ENCODE measurements at regions not wholly inside any gene's neighbourhood (a gene's known extent, or its start where the extent isn't known, plus 50 kb on each side); places are given as distances from the start of the nearest gene placed in this dataset.

DNA sequence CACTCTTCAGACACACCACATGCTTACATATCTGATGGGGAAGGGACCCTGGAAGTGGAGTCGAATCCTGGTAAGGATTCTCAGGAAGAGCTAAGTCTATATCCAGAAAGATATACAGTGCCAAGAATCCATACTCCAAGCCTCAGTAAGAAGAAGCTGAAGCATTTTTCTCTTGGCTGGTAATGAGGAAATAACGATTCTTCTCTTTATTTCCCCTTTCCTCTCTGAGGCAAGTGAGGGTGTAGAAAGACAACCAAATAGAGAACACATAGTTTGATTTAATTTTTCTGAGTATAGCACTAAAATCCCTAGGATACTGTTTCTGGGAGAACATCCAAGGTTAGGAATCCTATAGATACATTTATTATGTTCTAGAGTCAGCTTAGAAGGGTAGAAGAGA, 857.3 kb downstream of the TUSC7 start:
- H4K20me1 ChIP-seq (replicated peaks; ENCODE audit: insufficient read depth) = no peaks in the 10 kb centered on the region
- no peaks in the 10 kb centered on the region for H3F3A ChIP-seq (replicated peaks; ENCODE audit: low read depth)
- Mint-ChIP-seq H3K9me3 (no peaks in the 10 kb centered on the region), H3K36me3 (ENCODE audit: low read depth) (no peaks in the 10 kb centered on the region), H3K4me3 (no peak overlapping the region), H3K4me1 (no peaks in the 10 kb centered on the region; the same call in 2 of the 3 replicates), H3K27me3 (ENCODE audit: insufficient read depth, low read depth, poor library complexity) (no peaks in the 10 kb centered on the region), H3K27ac (no peak overlapping the region)
- H3K4me3 ChIP-seq = no peak overlapping the region
- H3K79me2 ChIP-seq (replicated peaks; ENCODE audit: insufficient read depth) = no peaks in the 10 kb centered on the region
- H3K36me3 ChIP-seq (ENCODE audit: insufficient read depth) = no peaks in the 10 kb centered on the region
- no peaks in the 10 kb centered on the region for H3K4me1 ChIP-seq (ENCODE audit: insufficient read depth)
- H3K9me2 ChIP-seq (ENCODE audit: insufficient read depth) = no peaks in the 10 kb centered on the region
- H2AFZ ChIP-seq = no peak overlapping the region
- H3K27me3 ChIP-seq (ENCODE audit: insufficient read depth) = no peaks in the 10 kb centered on the region
- DNase-seq (ENCODE audit: low spot score) (no peak), ATAC-seq (no peak)
- H3K4me2 ChIP-seq = no peak overlapping the region
- no peak overlapping the region for H3K27ac ChIP-seq (ENCODE audit: low read depth)
- TF ChIP-seq, protein P1, sequence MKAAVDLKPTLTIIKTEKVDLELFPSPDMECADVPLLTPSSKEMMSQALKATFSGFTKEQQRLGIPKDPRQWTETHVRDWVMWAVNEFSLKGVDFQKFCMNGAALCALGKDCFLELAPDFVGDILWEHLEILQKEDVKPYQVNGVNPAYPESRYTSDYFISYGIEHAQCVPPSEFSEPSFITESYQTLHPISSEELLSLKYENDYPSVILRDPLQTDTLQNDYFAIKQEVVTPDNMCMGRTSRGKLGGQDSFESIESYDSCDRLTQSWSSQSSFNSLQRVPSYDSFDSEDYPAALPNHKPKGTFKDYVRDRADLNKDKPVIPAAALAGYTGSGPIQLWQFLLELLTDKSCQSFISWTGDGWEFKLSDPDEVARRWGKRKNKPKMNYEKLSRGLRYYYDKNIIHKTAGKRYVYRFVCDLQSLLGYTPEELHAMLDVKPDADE (IDR thresholded peaks at IDR 0.05) = no peak
- TF ChIP-seq NANOG (IDR thresholded peaks at IDR 0.05; ENCODE audit: borderline replicate concordance) (no peak), ZNF331 (CRISPR knock-in tag; IDR thresholded peaks at IDR 0.05; ENCODE audit: low read depth) (no peak), POLR2AphosphoS5 (IDR thresholded peaks at IDR 0.05; ENCODE audit: low read depth) (no peak), EZH2phosphoT487 (IDR thresholded peaks at IDR 0.05; ENCODE audit: unreplicated experiment) (no peak), STAT1 (IDR thresholded peaks at IDR 0.05; ENCODE audit: unreplicated experiment) (no peak), JUNB (IDR thresholded peaks at IDR 0.05; ENCODE audit: unreplicated experiment) (no peak)
- TF ChIP-seq, protein P2, sequence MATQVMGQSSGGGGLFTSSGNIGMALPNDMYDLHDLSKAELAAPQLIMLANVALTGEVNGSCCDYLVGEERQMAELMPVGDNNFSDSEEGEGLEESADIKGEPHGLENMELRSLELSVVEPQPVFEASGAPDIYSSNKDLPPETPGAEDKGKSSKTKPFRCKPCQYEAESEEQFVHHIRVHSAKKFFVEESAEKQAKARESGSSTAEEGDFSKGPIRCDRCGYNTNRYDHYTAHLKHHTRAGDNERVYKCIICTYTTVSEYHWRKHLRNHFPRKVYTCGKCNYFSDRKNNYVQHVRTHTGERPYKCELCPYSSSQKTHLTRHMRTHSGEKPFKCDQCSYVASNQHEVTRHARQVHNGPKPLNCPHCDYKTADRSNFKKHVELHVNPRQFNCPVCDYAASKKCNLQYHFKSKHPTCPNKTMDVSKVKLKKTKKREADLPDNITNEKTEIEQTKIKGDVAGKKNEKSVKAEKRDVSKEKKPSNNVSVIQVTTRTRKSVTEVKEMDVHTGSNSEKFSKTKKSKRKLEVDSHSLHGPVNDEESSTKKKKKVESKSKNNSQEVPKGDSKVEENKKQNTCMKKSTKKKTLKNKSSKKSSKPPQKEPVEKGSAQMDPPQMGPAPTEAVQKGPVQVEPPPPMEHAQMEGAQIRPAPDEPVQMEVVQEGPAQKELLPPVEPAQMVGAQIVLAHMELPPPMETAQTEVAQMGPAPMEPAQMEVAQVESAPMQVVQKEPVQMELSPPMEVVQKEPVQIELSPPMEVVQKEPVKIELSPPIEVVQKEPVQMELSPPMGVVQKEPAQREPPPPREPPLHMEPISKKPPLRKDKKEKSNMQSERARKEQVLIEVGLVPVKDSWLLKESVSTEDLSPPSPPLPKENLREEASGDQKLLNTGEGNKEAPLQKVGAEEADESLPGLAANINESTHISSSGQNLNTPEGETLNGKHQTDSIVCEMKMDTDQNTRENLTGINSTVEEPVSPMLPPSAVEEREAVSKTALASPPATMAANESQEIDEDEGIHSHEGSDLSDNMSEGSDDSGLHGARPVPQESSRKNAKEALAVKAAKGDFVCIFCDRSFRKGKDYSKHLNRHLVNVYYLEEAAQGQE (IDR thresholded peaks at IDR 0.05; ENCODE audit: unreplicated experiment) = no peak

DNA sequence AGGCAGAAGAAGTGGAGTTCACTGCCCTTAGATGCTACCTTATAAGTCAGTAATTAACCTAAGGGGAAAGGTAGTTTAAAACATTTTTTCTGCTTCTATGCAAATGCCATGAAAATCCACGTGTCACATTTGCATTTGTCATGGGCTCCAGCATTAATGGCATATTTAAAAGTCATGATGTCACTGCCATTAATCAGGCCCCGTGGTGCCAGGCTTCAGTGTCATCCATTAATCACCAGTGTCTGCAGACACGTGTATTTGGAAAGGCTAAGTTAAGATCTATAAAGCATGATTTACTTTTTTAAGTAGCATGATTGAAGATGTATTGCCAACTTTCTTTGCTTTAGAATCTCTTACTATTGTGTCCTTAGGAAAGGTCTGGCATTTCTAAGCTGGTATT, 857.8 kb downstream of the TUSC7 start:
- Mint-ChIP-seq H3K27me3 (ENCODE audit: insufficient read depth, low read depth, poor library complexity) (no peaks in the 10 kb centered on the region), H3K27ac (no peak overlapping the region), H3K4me1 (no peaks in the 10 kb centered on the region; the same call in 2 of the 3 replicates), H3K9me3 (no peaks in the 10 kb centered on the region), H3K4me3 (no peak overlapping the region), H3K36me3 (ENCODE audit: low read depth) (no peaks in the 10 kb centered on the region)
- Histone ChIP-seq H3K9me2 (ENCODE audit: insufficient read depth) (no peaks in the 10 kb centered on the region), H3K27ac (ENCODE audit: low read depth) (no peak overlapping the region), H2AFZ (no peak overlapping the region), H3K4me2 (no peak overlapping the region), H3F3A (replicated peaks; ENCODE audit: low read depth) (no peaks in the 10 kb centered on the region), H3K36me3 (ENCODE audit: insufficient read depth) (no peaks in the 10 kb centered on the region), H4K20me1 (replicated peaks; ENCODE audit: insufficient read depth) (no peaks in the 10 kb centered on the region), H3K79me2 (replicated peaks; ENCODE audit: insufficient read depth) (no peaks in the 10 kb centered on the region), H3K27me3 (ENCODE audit: insufficient read depth) (no peaks in the 10 kb centered on the region), H3K4me3 (no peak overlapping the region), H3K4me1 (ENCODE audit: insufficient read depth) (no peaks in the 10 kb centered on the region)
- no peak for DNase-seq (ENCODE audit: low spot score)
- no peak for ATAC-seq
- no peak for TF ChIP-seq ZNF331 (CRISPR knock-in tag; IDR thresholded peaks at IDR 0.05; ENCODE audit: low read depth)
- no peak for TF ChIP-seq EZH2phosphoT487 (IDR thresholded peaks at IDR 0.05; ENCODE audit: unreplicated experiment)
- TF ChIP-seq, protein P3, sequence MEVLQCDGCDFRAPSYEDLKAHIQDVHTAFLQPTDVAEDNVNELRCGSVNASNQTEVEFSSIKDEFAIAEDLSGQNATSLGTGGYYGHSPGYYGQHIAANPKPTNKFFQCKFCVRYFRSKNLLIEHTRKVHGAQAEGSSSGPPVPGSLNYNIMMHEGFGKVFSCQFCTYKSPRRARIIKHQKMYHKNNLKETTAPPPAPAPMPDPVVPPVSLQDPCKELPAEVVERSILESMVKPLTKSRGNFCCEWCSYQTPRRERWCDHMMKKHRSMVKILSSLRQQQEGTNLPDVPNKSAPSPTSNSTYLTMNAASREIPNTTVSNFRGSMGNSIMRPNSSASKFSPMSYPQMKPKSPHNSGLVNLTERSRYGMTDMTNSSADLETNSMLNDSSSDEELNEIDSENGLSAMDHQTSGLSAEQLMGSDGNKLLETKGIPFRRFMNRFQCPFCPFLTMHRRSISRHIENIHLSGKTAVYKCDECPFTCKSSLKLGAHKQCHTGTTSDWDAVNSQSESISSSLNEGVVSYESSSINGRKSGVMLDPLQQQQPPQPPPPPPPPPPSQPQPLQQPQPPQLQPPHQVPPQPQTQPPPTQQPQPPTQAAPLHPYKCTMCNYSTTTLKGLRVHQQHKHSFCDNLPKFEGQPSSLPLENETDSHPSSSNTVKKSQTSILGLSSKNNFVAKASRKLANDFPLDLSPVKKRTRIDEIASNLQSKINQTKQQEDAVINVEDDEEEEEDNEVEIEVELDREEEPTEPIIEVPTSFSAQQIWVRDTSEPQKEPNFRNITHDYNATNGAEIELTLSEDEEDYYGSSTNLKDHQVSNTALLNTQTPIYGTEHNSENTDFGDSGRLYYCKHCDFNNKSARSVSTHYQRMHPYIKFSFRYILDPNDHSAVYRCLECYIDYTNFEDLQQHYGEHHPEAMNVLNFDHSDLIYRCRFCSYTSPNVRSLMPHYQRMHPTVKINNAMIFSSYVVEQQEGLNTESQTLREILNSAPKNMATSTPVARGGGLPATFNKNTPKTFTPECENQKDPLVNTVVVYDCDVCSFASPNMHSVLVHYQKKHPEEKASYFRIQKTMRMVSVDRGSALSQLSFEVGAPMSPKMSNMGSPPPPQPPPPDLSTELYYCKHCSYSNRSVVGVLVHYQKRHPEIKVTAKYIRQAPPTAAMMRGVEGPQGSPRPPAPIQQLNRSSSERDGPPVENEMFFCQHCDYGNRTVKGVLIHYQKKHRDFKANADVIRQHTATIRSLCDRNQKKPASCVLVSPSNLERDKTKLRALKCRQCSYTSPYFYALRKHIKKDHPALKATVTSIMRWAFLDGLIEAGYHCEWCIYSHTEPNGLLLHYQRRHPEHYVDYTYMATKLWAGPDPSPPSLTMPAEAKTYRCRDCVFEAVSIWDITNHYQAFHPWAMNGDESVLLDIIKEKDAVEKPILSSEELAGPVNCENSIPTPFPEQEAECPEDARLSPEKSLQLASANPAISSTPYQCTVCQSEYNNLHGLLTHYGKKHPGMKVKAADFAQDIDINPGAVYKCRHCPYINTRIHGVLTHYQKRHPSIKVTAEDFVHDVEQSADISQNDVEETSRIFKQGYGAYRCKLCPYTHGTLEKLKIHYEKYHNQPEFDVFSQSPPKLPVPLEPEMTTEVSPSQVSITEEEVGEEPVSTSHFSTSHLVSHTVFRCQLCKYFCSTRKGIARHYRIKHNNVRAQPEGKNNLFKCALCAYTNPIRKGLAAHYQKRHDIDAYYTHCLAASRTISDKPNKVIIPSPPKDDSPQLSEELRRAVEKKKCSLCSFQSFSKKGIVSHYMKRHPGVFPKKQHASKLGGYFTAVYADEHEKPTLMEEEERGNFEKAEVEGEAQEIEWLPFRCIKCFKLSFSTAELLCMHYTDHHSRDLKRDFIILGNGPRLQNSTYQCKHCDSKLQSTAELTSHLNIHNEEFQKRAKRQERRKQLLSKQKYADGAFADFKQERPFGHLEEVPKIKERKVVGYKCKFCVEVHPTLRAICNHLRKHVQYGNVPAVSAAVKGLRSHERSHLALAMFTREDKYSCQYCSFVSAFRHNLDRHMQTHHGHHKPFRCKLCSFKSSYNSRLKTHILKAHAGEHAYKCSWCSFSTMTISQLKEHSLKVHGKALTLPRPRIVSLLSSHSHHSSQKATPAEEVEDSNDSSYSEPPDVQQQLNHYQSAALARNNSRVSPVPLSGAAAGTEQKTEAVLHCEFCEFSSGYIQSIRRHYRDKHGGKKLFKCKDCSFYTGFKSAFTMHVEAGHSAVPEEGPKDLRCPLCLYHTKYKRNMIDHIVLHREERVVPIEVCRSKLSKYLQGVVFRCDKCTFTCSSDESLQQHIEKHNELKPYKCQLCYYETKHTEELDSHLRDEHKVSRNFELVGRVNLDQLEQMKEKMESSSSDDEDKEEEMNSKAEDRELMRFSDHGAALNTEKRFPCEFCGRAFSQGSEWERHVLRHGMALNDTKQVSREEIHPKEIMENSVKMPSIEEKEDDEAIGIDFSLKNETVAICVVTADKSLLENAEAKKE (CRISPR knock-in tag; IDR thresholded peaks at IDR 0.05) = no peak
- TF ChIP-seq, protein P1 (IDR thresholded peaks at IDR 0.05) = no peak
- TF ChIP-seq POLR2AphosphoS5 (IDR thresholded peaks at IDR 0.05; ENCODE audit: low read depth) = no peak
- TF ChIP-seq ZNF114 (CRISPR knock-in tag; IDR thresholded peaks at IDR 0.05) = no peak
- TF ChIP-seq STAT1 (IDR thresholded peaks at IDR 0.05; ENCODE audit: unreplicated experiment) = no peak

Measured in GM23338 (cell line).